K562 (cell line): ENCODE measurements at regions not wholly inside any gene's neighbourhood (a gene's known extent, or its start where the extent isn't known, plus 50 kb on each side); places are given as distances from the start of the nearest gene placed in this dataset.

ENCODE experiments used
- ATAC-seq: fragments of 200-7000 bp; cut with Tn5 transposase; 3 replicates; pipeline ENCODE4 v1.9.1; 2020; ENCODE audit warnings: moderate library complexity
- BruUV-seq: library from RNA; stranded (reverse); fragments of 400-500 nt; replicated peaks from 2 replicates; lab custom pipeline; 2021; lab: Mats Ljungman, UMichigan
- CTCF ChIA-PET: fragments of 300-600 bp; formaldehyde crosslinking; extraction: SDS; loops from one replicate; lab custom pipeline; 2021; ENCODE audit warnings: low intra/inter-chr PET ratio; lab: Yijun Ruan, JAX
- POLR2A ChIA-PET: fragments of 300-600, 350-650 bp; sonication (Branson Sonifier 250); formaldehyde crosslinking; extraction: SDS; loops from one replicate; lab custom pipeline; 2021; ENCODE audit warnings: antibody characterized with exemption, inconsistent platforms; lab: Yijun Ruan, JAX
- DNase-seq, 4 experiments: peaks; one replicate each; pipeline versions ENCODE4 v3.0.0 to v3.0.0-alpha.2; 2011 to 2018; ENCODE audit warnings: low spot score in 3 of 4, mixed read lengths in 3 of 4; ENCODE audit errors: extremely low read depth in 1 of 4
- FAIRE-seq: peaks from 2 replicates; lab custom pipeline; 2011; peaks lifted over from hg19 to GRCh38; lab: Jason Lieb, UNC
- H2AFZ ChIP-seq: 2 replicates; pipeline ENCODE4 v1.6.0; 2011; ENCODE audit warnings: low read depth, low read length, control low read depth, inconsistent platforms
- H3K27ac ChIP-seq: fragments of 200-600 bp; 3 replicates; pipeline ENCODE4 v1.8.0; 2011; ENCODE audit warnings: low read depth, mild to moderate bottlenecking, control low read depth, inconsistent platforms, low read length, moderate library complexity, mixed read lengths; ENCODE audit errors: extremely low read depth
- H3K27me3 ChIP-seq, 2 experiments: fragments of 300-600 bp in 1 of 2; 2 replicates in 1 of 2; 3 replicates in 1 of 2; pipeline versions ENCODE4 v1.6.0 to v1.8.0; 2011; ENCODE audit warnings: inconsistent platforms in 2 of 2, low read length in 2 of 2, mild to moderate bottlenecking in 1 of 2, mixed read lengths in 1 of 2, moderate library complexity in 1 of 2; ENCODE audit not compliant: control insufficient read depth in 2 of 2, insufficient read depth in 2 of 2
- H3K36me3 ChIP-seq: fragments of 300-600 bp; 3 replicates; pipeline ENCODE4 v1.8.0; 2011; ENCODE audit warnings: mild to moderate bottlenecking, low read length, inconsistent platforms; ENCODE audit not compliant: control insufficient read depth, insufficient read depth
- H3K4me1 ChIP-seq, 2 experiments: fragments of 200-600 bp in 1 of 2; replicated peaks in 1 of 2; 2 replicates in 1 of 2; 3 replicates in 1 of 2; pipeline versions ENCODE4 v1.5.1 to v1.8.0; 2011; ENCODE audit warnings: inconsistent platforms in 2 of 2, low read length in 2 of 2, mild to moderate bottlenecking in 1 of 2, mixed read lengths in 1 of 2, moderate library complexity in 1 of 2; ENCODE audit not compliant: control insufficient read depth in 2 of 2, insufficient read depth in 2 of 2
- H3K4me2 ChIP-seq: 2 replicates; pipeline ENCODE4 v1.6.1; 2011; ENCODE audit warnings: low read length, control low read depth, inconsistent platforms, mixed read lengths; ENCODE audit not compliant: insufficient read depth
- H3K4me3 ChIP-seq: fragments of 200-600 bp; sonication (generic), shearing (Covaris generic); 2 replicates; pipeline ENCODE4 v1.5.1; 2016; ENCODE audit warnings: control low read depth, inconsistent platforms
- H3K79me2 ChIP-seq: fragments of 200-600 bp; 3 replicates; pipeline ENCODE4 v1.8.0; 2011; ENCODE audit warnings: low read length, inconsistent platforms; ENCODE audit not compliant: control insufficient read depth, insufficient read depth
- H3K9ac ChIP-seq, 2 experiments: 2 replicates each; pipeline versions ENCODE4 v1.6.0 to v1.6.1; 2011; ENCODE audit warnings: low read depth in 2 of 2, low read length in 2 of 2, control low read depth in 1 of 2, inconsistent platforms in 1 of 2, mild to moderate bottlenecking in 1 of 2, mixed read lengths in 1 of 2; ENCODE audit not compliant: insufficient read depth in 1 of 2
- H3K9me1 ChIP-seq: one replicate; pipeline ENCODE4 v1.6.0; 2011; ENCODE audit warnings: inconsistent platforms, mild to moderate bottlenecking, low read length, moderate library complexity; ENCODE audit not compliant: control insufficient read depth, insufficient read depth
- H3K9me3 ChIP-seq: replicated peaks from 2 replicates; pipeline ENCODE4 v1.5.1; 2011; ENCODE audit warnings: low read depth, low read length, inconsistent platforms; ENCODE audit not compliant: control insufficient read depth, insufficient read depth
- H4K20me1 ChIP-seq: replicated peaks from 2 replicates; pipeline ENCODE4 v1.6.1; 2011; ENCODE audit warnings: low read length, inconsistent platforms, mixed read lengths; ENCODE audit not compliant: control insufficient read depth, insufficient read depth
- BRCA1 ChIP-seq, 2 experiments: fragments of 450-650 bp in 1 of 2; sonication (generic) in 1 of 2; formaldehyde crosslinking in 1 of 2; IDR thresholded peaks; 2 replicates each; pipeline versions ENCODE4 v1.5.0 to v1.6.1; 2017 to 2020; ENCODE audit warnings: mild to moderate bottlenecking in 1 of 2, missing genetic modification reagents in 1 of 2
- CEBPB ChIP-seq: fragments of 450-650 bp; IDR thresholded peaks from 2 replicates; pipeline ENCODE4 v1.6.1; 2016; ENCODE audit warnings: missing genetic modification characterization, missing compliant biosample characterization
- EWSR1 ChIP-seq: fragments of 450-650 bp; IDR thresholded peaks from 2 replicates; pipeline ENCODE4 v1.6.1; 2018; ENCODE audit warnings: borderline replicate concordance, mild to moderate bottlenecking, low read depth, moderate library complexity; ENCODE audit not compliant: partially characterized antibody
- GABPA ChIP-seq: fragments of 200-800 bp; sonication (Bioruptor generic); conservative IDR thresholded peaks from 2 replicates; pipeline ENCODE4 v1.6.1; 2016; ENCODE audit warnings: low read depth, missing genetic modification characterization, missing compliant biosample characterization
- HNRNPLL ChIP-seq: fragments of 200-400 bp; formaldehyde crosslinking; IDR thresholded peaks from 2 replicates; pipeline ENCODE4 v1.6.1; 2017; ENCODE audit warnings: low read length, low read depth, mild to moderate bottlenecking; ENCODE audit not compliant: poor library complexity, severe bottlenecking
- MAZ ChIP-seq, 2 experiments: fragments of 450-650 bp in 1 of 2; sonication (generic) in 1 of 2; formaldehyde crosslinking; IDR thresholded peaks in 1 of 2; conservative IDR thresholded peaks in 1 of 2; 2 replicates each; pipeline versions ENCODE4 v1.4.0 to v1.5.0; 2020; ENCODE audit warnings: mild to moderate bottlenecking in 1 of 2, missing genetic modification reagents in 1 of 2
- RB1 ChIP-seq: fragments of 450-650 bp; IDR thresholded peaks from 2 replicates; pipeline ENCODE4 v1.6.1; 2017; ENCODE audit warnings: low read depth, mild to moderate bottlenecking
- RBM15 ChIP-seq: fragments of 200-400 bp; formaldehyde crosslinking; IDR thresholded peaks from 2 replicates; pipeline ENCODE4 v1.6.1; 2018; ENCODE audit warnings: mild to moderate bottlenecking, low read length, moderate library complexity; ENCODE audit not compliant: insufficient read depth
- ZNF224 ChIP-seq: sonication (generic); formaldehyde crosslinking; IDR thresholded peaks from 2 replicates; pipeline ENCODE4 v1.8.0; 2022; ENCODE audit warnings: mild to moderate bottlenecking, missing genetic modification reagents
- WGBS: fragments of 100-300 bp; shearing (Covaris generic); methylation state at CpG from one replicate; pipeline ENCODE4 v1.1.6; 2016; ENCODE audit warnings: low coverage, mixed read lengths; ENCODE audit not compliant: insufficient coverage; ENCODE audit errors: missing lambda C conversion rate; 5-methylcytosine and 5-hydroxymethylcytosine counted together
- in situ Hi-C: fragments of 300-500 bp; cut with MboI; formaldehyde crosslinking; loops from 4 replicates; pipeline ENCODE4 v1.15.0; 2018; ENCODE audit warnings: inconsistent platforms, mixed read lengths
- intact Hi-C: fragments of 100-400 bp; cut with micrococcal nuclease; formaldehyde crosslinking; loops from 2 replicates; pipeline ENCODE4 v1.14.2; 2022
- TF ChIP-seq, protein P1 (sequence below): sonication (generic); formaldehyde crosslinking; IDR thresholded peaks from 2 replicates; pipeline ENCODE4 v1.8.1; 2023; ENCODE audit warnings: missing genetic modification reagents, mild to moderate bottlenecking, borderline replicate concordance
- TF ChIP-seq, protein P2 (sequence below): fragments of 150-350 bp; conservative IDR thresholded peaks from 2 replicates; pipeline ENCODE4 v1.6.1; 2014; ENCODE audit warnings: low read length
- TF ChIP-seq, protein P3 (sequence below): sonication (generic); formaldehyde crosslinking; IDR thresholded peaks from 2 replicates; pipeline ENCODE4 v1.8.0; 2022; ENCODE audit warnings: missing genetic modification reagents, mild to moderate bottlenecking, borderline replicate concordance

DNA sequence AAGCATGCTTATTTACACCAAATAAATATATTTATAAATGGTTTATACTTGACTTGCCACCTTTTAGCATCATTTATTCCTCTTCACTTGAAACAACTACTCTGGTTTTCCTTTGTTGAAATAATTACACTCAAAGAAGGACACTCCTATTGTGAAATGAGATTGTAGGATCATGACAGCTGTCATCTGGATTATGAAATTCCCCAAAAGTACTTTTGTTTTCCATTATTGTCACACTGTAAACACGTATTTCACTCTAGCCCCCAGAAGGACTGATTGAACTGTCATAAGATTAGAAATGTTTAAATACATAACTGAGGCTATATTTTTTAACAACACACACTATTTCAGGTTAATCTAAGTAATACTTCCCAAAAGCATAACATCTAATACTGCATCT is 593.8 kb downstream of the LRRIQ3 start:
- no peak for FAIRE-seq
- Histone ChIP-seq H3K9me1 (no peaks in the 10 kb centered on the region), H3K36me3 (no peaks in the 10 kb centered on the region), H4K20me1 (no peaks in the 10 kb centered on the region), H3K4me2 (no peak overlapping the region), H3K27me3 (no peaks in the 10 kb centered on the region), H3K79me2 (no peaks in the 10 kb centered on the region), H2AFZ (no peak overlapping the region), H3K27ac (no peak overlapping the region), H3K4me1 (no peaks in the 10 kb centered on the region), H3K9ac (no peak overlapping the region), H3K9me3 (no peaks in the 10 kb centered on the region), H3K4me3 (no peak overlapping the region)
- intact Hi-C loops (no loop called here), in situ Hi-C loops (no loop called here)
- no peak for ATAC-seq
- no peak for DNase-seq
- ChIA-PET CTCF (no interaction called here), POLR2A (no interaction called here)
- BruUV-seq, result no TSS peak
- WGBS, result 0% methylated on average over 1 of the region's 1 CpG
- TF ChIP-seq CEBPB (no peak), HNRNPLL (no peak), EWSR1 (no peak), RBM15 (no peak), ZNF224 (CRISPR knock-in tag) (no peak), MAZ (CRISPR knock-in tag; conservative IDR thresholded peaks at IDR 0.05 in 1 of 2, IDR thresholded peaks at IDR 0.05 in 1 of 2) (no peak), BRCA1 (IDR thresholded peaks at IDR 0.05) (no peak), BRCA1 (CRISPR knock-in tag; IDR thresholded peaks at IDR 0.05) (no peak), GABPA (tag) (no peak), RB1 (no peak)
- TF ChIP-seq, protein P1, sequence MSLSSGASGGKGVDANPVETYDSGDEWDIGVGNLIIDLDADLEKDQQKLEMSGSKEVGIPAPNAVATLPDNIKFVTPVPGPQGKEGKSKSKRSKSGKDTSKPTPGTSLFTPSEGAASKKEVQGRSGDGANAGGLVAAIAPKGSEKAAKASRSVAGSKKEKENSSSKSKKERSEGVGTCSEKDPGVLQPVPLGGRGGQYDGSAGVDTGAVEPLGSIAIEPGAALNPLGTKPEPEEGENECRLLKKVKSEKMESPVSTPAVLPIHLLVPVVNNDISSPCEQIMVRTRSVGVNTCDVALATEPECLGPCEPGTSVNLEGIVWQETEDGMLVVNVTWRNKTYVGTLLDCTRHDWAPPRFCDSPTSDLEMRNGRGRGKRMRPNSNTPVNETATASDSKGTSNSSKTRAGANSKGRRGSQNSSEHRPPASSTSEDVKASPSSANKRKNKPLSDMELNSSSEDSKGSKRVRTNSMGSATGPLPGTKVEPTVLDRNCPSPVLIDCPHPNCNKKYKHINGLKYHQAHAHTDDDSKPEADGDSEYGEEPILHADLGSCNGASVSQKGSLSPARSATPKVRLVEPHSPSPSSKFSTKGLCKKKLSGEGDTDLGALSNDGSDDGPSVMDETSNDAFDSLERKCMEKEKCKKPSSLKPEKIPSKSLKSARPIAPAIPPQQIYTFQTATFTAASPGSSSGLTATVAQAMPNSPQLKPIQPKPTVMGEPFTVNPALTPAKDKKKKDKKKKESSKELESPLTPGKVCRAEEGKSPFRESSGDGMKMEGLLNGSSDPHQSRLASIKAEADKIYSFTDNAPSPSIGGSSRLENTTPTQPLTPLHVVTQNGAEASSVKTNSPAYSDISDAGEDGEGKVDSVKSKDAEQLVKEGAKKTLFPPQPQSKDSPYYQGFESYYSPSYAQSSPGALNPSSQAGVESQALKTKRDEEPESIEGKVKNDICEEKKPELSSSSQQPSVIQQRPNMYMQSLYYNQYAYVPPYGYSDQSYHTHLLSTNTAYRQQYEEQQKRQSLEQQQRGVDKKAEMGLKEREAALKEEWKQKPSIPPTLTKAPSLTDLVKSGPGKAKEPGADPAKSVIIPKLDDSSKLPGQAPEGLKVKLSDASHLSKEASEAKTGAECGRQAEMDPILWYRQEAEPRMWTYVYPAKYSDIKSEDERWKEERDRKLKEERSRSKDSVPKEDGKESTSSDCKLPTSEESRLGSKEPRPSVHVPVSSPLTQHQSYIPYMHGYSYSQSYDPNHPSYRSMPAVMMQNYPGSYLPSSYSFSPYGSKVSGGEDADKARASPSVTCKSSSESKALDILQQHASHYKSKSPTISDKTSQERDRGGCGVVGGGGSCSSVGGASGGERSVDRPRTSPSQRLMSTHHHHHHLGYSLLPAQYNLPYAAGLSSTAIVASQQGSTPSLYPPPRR, result no peak
- TF ChIP-seq, protein P2, sequence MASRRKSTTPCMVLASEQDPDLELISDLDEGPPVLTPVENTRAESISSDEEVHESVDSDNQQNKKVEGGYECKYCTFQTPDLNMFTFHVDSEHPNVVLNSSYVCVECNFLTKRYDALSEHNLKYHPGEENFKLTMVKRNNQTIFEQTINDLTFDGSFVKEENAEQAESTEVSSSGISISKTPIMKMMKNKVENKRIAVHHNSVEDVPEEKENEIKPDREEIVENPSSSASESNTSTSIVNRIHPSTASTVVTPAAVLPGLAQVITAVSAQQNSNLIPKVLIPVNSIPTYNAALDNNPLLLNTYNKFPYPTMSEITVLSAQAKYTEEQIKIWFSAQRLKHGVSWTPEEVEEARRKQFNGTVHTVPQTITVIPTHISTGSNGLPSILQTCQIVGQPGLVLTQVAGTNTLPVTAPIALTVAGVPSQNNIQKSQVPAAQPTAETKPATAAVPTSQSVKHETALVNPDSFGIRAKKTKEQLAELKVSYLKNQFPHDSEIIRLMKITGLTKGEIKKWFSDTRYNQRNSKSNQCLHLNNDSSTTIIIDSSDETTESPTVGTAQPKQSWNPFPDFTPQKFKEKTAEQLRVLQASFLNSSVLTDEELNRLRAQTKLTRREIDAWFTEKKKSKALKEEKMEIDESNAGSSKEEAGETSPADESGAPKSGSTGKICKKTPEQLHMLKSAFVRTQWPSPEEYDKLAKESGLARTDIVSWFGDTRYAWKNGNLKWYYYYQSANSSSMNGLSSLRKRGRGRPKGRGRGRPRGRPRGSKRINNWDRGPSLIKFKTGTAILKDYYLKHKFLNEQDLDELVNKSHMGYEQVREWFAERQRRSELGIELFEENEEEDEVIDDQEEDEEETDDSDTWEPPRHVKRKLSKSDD, result no peak
- TF ChIP-seq, protein P3, sequence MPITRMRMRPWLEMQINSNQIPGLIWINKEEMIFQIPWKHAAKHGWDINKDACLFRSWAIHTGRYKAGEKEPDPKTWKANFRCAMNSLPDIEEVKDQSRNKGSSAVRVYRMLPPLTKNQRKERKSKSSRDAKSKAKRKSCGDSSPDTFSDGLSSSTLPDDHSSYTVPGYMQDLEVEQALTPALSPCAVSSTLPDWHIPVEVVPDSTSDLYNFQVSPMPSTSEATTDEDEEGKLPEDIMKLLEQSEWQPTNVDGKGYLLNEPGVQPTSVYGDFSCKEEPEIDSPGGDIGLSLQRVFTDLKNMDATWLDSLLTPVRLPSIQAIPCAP, result no peak
